ENCODE measurements at regions not wholly inside any gene's neighbourhood (a gene's known extent, or its start where the extent isn't known, plus 50 kb on each side); places are given as distances from the start of the nearest gene placed in this dataset.

GRCh38 chr2:107267086-107267485, 381.1 kb upstream of the ST6GAL2 start:
- no peaks in the 10 kb centered on the region for H3K4me1 Mint-ChIP-seq (ENCODE audit: low read depth)
- H3K9me3 Mint-ChIP-seq = peaks cover 2% of the 10 kb centered on the region
- ChIA-PET POLR2A (no interaction called here), CTCF (no interaction called here)
- no peak overlapping the region for H3K27ac Mint-ChIP-seq
- Histone ChIP-seq H3K4me3 (ENCODE audit: low read length) (no peak overlapping the region), H3K27ac (ENCODE audit: low read depth in 1 of 2, low read length in 2 of 2) (no peak overlapping the region), H3K27me3 (ENCODE audit: control insufficient read depth in 1 of 2, insufficient read depth in 2 of 2, low read length in 2 of 2) (no peaks in the 10 kb centered on the region), H3K4me1 (ENCODE audit: insufficient read depth, low read length) (no peaks in the 10 kb centered on the region), H3K9me3 (ENCODE audit: control insufficient read depth in 1 of 2, insufficient read depth in 1 of 2, low read length in 2 of 2) (no peaks in the 10 kb centered on the region), H3K36me3 (ENCODE audit: insufficient read depth, low read length) (no peaks in the 10 kb centered on the region)
- no peak overlapping the region for H3K4me3 Mint-ChIP-seq
- no peaks in the 10 kb centered on the region for H3K36me3 Mint-ChIP-seq (ENCODE audit: low read depth)
- intact Hi-C loops (cut with DNase I, micrococcal nuclease) = no loop called here
- no peak for TF ChIP-seq CTCF (IDR thresholded peaks at IDR 0.05)
- DNase-seq = no peak
- ATAC-seq (ENCODE audit: poor library complexity) = no peak
- no peaks in the 10 kb centered on the region for H3K27me3 Mint-ChIP-seq

- DNase-seq (no peak), ATAC-seq (ENCODE audit: poor library complexity) (no peak)
- Histone ChIP-seq H3K27ac (ENCODE audit: low read depth in 1 of 2, low read length in 2 of 2) (no peak overlapping the region), H3K36me3 (ENCODE audit: insufficient read depth, low read length) (no peaks in the 10 kb centered on the region), H3K4me1 (ENCODE audit: insufficient read depth, low read length) (no peaks in the 10 kb centered on the region), H3K4me3 (ENCODE audit: low read length) (no peak overlapping the region), H3K27me3 (ENCODE audit: control insufficient read depth in 1 of 2, insufficient read depth in 2 of 2, low read length in 2 of 2) (no peaks in the 10 kb centered on the region), H3K9me3 (ENCODE audit: control insufficient read depth in 1 of 2, insufficient read depth in 1 of 2, low read length in 2 of 2) (no peaks in the 10 kb centered on the region)
- intact Hi-C loops (cut with DNase I, micrococcal nuclease) = no loop called here
- Mint-ChIP-seq H3K27me3 (no peaks in the 10 kb centered on the region), H3K27ac (no peak overlapping the region), H3K4me3 (no peak overlapping the region), H3K4me1 (ENCODE audit: low read depth) (no peaks in the 10 kb centered on the region), H3K9me3 (peaks cover 2% of the 10 kb centered on the region), H3K36me3 (ENCODE audit: low read depth) (no peaks in the 10 kb centered on the region)
- ChIA-PET CTCF (no interaction called here), POLR2A (no interaction called here)
- TF ChIP-seq CTCF (IDR thresholded peaks at IDR 0.05) = no peak
Observed at GRCh38 chr2:107276034-107276433, 390.1 kb upstream of the ST6GAL2 start.

- Histone ChIP-seq H3K9me3 (ENCODE audit: control insufficient read depth in 1 of 2, insufficient read depth in 1 of 2, low read length in 2 of 2) (no peaks in the 10 kb centered on the region), H3K27me3 (ENCODE audit: control insufficient read depth in 1 of 2, insufficient read depth in 2 of 2, low read length in 2 of 2) (no peaks in the 10 kb centered on the region), H3K4me3 (ENCODE audit: low read length) (no peak overlapping the region), H3K27ac (ENCODE audit: low read depth in 1 of 2, low read length in 2 of 2) (no peak overlapping the region), H3K36me3 (ENCODE audit: insufficient read depth, low read length) (no peaks in the 10 kb centered on the region), H3K4me1 (ENCODE audit: insufficient read depth, low read length) (no peaks in the 10 kb centered on the region)
- no peak for ATAC-seq (ENCODE audit: poor library complexity)
- no peak for TF ChIP-seq CTCF (IDR thresholded peaks at IDR 0.05)
- H3K27ac Mint-ChIP-seq = no peak overlapping the region
- ChIA-PET POLR2A (no interaction called here), CTCF (no interaction called here)
- intact Hi-C loops (cut with DNase I, micrococcal nuclease) = no loop called here
- no peak for DNase-seq
- no peaks in the 10 kb centered on the region for H3K36me3 Mint-ChIP-seq (ENCODE audit: low read depth)
- H3K9me3 Mint-ChIP-seq = peaks cover 2% of the 10 kb centered on the region
- H3K4me1 Mint-ChIP-seq (ENCODE audit: low read depth) = no peaks in the 10 kb centered on the region
- no peak overlapping the region for H3K4me3 Mint-ChIP-seq
- H3K27me3 Mint-ChIP-seq = no peaks in the 10 kb centered on the region
Observed at GRCh38 chr2:107278672-107279071, 392.7 kb upstream of the ST6GAL2 start.
